ENCODE measurements at regions not wholly inside any gene's neighbourhood (a gene's known extent, or its start where the extent isn't known, plus 50 kb on each side); places are given as distances from the start of the nearest gene placed in this dataset.

DNA sequence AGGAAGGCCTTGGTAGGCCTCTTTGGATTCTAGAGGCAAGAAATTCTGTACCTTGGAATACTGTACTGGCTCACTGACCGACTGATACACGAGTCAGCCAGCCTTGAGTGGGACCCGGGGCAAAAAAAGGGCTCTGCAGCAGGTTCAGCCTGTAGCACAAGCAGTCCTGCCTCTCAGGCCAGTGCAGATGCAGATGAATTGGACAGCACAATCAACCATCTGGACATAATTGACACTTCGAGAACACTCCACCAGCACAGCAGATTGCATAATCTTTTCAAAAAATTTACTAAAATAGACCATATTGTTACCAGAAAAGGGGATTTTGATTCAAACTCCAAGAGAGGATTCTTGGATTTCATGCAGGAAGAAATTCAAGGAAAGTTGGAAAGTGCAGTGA is 241.6 kb downstream of the RPIA start (continued):
- TF ChIP-seq, protein P1, sequence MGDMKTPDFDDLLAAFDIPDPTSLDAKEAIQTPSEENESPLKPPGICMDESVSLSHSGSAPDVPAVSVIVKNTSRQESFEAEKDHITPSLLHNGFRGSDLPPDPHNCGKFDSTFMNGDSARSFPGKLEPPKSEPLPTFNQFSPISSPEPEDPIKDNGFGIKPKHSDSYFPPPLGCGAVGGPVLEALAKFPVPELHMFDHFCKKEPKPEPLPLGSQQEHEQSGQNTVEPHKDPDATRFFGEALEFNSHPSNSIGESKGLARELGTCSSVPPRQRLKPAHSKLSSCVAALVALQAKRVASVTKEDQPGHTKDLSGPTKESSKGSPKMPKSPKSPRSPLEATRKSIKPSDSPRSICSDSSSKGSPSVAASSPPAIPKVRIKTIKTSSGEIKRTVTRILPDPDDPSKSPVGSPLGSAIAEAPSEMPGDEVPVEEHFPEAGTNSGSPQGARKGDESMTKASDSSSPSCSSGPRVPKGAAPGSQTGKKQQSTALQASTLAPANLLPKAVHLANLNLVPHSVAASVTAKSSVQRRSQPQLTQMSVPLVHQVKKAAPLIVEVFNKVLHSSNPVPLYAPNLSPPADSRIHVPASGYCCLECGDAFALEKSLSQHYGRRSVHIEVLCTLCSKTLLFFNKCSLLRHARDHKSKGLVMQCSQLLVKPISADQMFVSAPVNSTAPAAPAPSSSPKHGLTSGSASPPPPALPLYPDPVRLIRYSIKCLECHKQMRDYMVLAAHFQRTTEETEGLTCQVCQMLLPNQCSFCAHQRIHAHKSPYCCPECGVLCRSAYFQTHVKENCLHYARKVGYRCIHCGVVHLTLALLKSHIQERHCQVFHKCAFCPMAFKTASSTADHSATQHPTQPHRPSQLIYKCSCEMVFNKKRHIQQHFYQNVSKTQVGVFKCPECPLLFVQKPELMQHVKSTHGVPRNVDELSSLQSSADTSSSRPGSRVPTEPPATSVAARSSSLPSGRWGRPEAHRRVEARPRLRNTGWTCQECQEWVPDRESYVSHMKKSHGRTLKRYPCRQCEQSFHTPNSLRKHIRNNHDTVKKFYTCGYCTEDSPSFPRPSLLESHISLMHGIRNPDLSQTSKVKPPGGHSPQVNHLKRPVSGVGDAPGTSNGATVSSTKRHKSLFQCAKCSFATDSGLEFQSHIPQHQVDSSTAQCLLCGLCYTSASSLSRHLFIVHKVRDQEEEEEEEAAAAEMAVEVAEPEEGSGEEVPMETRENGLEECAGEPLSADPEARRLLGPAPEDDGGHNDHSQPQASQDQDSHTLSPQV (IDR thresholded peaks at IDR 0.05) = no peak
- TF ChIP-seq SMAD5 (IDR thresholded peaks at IDR 0.05; ENCODE audit: low read depth) = no peak
- TF ChIP-seq ZZZ3 (IDR thresholded peaks at IDR 0.05; ENCODE audit: control insufficient read depth, insufficient read length, low read depth) = no peak
- TF ChIP-seq KLF5 (IDR thresholded peaks at IDR 0.05; ENCODE audit: partially characterized antibody) = no peak

DNA sequence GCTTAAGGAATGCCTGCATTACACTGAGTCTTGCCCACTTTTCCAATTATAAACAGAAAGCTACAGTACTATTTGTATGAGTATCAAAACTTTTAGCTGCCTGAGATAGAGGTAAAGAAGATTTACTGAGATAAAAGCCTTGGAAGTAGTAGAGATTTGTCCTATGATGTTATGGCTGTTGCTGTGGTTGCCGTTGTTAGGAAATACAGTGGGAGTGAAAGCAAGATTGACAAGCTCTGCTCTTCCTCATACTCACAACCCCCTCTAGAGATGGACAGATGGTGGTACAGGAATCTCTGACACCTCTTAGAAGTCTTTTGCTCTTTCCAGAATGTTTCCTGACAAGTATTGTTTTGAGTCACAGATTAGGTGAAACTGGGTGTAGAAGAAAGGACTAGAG is 242.5 kb downstream of the RPIA start:
- BruUV-seq (replicated peaks) = no TSS peak
- Histone ChIP-seq H4K20me1 (ENCODE audit: control insufficient read depth, insufficient read depth) (no peaks in the 10 kb centered on the region), H3K4me3 (no peak overlapping the region), H3K27me3 (replicated peaks in 1 of 2; ENCODE audit: control insufficient read depth in 2 of 2, insufficient read depth in 2 of 2, low read length in 1 of 2) (no peaks in the 10 kb centered on the region), H3K36me3 (ENCODE audit: control insufficient read depth in 2 of 2, insufficient read depth in 2 of 2, low read length in 1 of 2) (no peaks in the 10 kb centered on the region), H3K9me3 (replicated peaks; ENCODE audit: control insufficient read depth, insufficient read depth, low read length) (no peaks in the 10 kb centered on the region), H3K9ac (ENCODE audit: control insufficient read depth, insufficient read depth, low read length) (no peak overlapping the region), H3K27ac (ENCODE audit: control insufficient read depth, insufficient read depth) (no peak overlapping the region), H2AFZ (ENCODE audit: control insufficient read depth, low read depth, low read length) (no peak overlapping the region), H3K4me2 (ENCODE audit: control insufficient read depth, insufficient read depth) (no peak overlapping the region), H3K4me1 (ENCODE audit: control insufficient read depth, insufficient read depth, low read length) (no peaks in the 10 kb centered on the region), H3K79me2 (ENCODE audit: control insufficient read depth, insufficient read depth, low read length) (no peaks in the 10 kb centered on the region)
- DNase-seq (ENCODE audit: low read depth, low spot score) (no peak), FAIRE-seq (no peak), ATAC-seq (no peak)
- TF ChIP-seq NR2C1 (IDR thresholded peaks at IDR 0.05) = no peak
- TF ChIP-seq EED (IDR thresholded peaks at IDR 0.05; ENCODE audit: low read depth) = no peak
- TF ChIP-seq NFIC (IDR thresholded peaks at IDR 0.05; ENCODE audit: low read depth, low read length) = no peak
- no peak for TF ChIP-seq KLF5 (IDR thresholded peaks at IDR 0.05; ENCODE audit: partially characterized antibody)
- no peak for TF ChIP-seq HCFC1 (IDR thresholded peaks at IDR 0.05; ENCODE audit: low read length)
- no peak for TF ChIP-seq ETV6 (conservative IDR thresholded peaks at IDR 0.05 in 1 of 2, IDR thresholded peaks at IDR 0.05 in 1 of 2; ENCODE audit: borderline replicate concordance in 1 of 2, low read depth in 1 of 2)
- no peak for TF ChIP-seq ZNF274 (IDR thresholded peaks at IDR 0.05; ENCODE audit: insufficient read depth, insufficient read length)
- TF ChIP-seq, protein P2, sequence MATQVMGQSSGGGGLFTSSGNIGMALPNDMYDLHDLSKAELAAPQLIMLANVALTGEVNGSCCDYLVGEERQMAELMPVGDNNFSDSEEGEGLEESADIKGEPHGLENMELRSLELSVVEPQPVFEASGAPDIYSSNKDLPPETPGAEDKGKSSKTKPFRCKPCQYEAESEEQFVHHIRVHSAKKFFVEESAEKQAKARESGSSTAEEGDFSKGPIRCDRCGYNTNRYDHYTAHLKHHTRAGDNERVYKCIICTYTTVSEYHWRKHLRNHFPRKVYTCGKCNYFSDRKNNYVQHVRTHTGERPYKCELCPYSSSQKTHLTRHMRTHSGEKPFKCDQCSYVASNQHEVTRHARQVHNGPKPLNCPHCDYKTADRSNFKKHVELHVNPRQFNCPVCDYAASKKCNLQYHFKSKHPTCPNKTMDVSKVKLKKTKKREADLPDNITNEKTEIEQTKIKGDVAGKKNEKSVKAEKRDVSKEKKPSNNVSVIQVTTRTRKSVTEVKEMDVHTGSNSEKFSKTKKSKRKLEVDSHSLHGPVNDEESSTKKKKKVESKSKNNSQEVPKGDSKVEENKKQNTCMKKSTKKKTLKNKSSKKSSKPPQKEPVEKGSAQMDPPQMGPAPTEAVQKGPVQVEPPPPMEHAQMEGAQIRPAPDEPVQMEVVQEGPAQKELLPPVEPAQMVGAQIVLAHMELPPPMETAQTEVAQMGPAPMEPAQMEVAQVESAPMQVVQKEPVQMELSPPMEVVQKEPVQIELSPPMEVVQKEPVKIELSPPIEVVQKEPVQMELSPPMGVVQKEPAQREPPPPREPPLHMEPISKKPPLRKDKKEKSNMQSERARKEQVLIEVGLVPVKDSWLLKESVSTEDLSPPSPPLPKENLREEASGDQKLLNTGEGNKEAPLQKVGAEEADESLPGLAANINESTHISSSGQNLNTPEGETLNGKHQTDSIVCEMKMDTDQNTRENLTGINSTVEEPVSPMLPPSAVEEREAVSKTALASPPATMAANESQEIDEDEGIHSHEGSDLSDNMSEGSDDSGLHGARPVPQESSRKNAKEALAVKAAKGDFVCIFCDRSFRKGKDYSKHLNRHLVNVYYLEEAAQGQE (IDR thresholded peaks at IDR 0.05; ENCODE audit: low read depth, low read length) = no peak
- TF ChIP-seq CREB1 (IDR thresholded peaks at IDR 0.05; ENCODE audit: low read depth) = no peak
- TF ChIP-seq RAD51 (IDR thresholded peaks at IDR 0.05) = no peak
- TF ChIP-seq CBX5 (IDR thresholded peaks at IDR 0.05; ENCODE audit: low read depth) = no peak
- TF ChIP-seq SUPT20H (IDR thresholded peaks at IDR 0.05; ENCODE audit: borderline replicate concordance, control insufficient read depth, low read depth, low read length) = no peak
- TF ChIP-seq RUNX3 (IDR thresholded peaks at IDR 0.05; ENCODE audit: low read length) = no peak
- CTCF ChIA-PET = interaction anchor here (1.2 kb wide), 1 partner anchor 58 kb away, joined by 3 read pairs; no protein-coding TSS in a partner anchor
- in situ Hi-C loops (cut with MboI) = no loop called here
- RAD21 ChIA-PET (ENCODE audit: unreplicated experiment) = no interaction called here
- intact Hi-C loops (cut with micrococcal nuclease; ENCODE audit: unreplicated experiment) = no loop called here
- SMC1A ChIA-PET (ENCODE audit: uncharacterized antibody, unreplicated experiment) = interaction anchor here (0.9 to 1.4 kb wide), 2 partner anchors 9 to 54 kb away, joined by 3 to 4 read pairs; no protein-coding TSS in a partner anchor
- POLR2A ChIA-PET = no interaction called here
- 0% methylated on average over 1 of the region's 1 CpG for WGBS (ENCODE audit: insufficient coverage, insufficient replicate concordance, low lambda C conversion rate, missing lambda C conversion rate)
